ENCODE measurements at regions not wholly inside any gene's neighbourhood (a gene's known extent, or its start where the extent isn't known, plus 50 kb on each side); places are given as distances from the start of the nearest gene placed in this dataset.
"Not testable (repeated sequence)": the region's sequence is repeated elsewhere in the genome, so short reads cannot be mapped to it uniquely, and the experiment has no call there.

DNA sequence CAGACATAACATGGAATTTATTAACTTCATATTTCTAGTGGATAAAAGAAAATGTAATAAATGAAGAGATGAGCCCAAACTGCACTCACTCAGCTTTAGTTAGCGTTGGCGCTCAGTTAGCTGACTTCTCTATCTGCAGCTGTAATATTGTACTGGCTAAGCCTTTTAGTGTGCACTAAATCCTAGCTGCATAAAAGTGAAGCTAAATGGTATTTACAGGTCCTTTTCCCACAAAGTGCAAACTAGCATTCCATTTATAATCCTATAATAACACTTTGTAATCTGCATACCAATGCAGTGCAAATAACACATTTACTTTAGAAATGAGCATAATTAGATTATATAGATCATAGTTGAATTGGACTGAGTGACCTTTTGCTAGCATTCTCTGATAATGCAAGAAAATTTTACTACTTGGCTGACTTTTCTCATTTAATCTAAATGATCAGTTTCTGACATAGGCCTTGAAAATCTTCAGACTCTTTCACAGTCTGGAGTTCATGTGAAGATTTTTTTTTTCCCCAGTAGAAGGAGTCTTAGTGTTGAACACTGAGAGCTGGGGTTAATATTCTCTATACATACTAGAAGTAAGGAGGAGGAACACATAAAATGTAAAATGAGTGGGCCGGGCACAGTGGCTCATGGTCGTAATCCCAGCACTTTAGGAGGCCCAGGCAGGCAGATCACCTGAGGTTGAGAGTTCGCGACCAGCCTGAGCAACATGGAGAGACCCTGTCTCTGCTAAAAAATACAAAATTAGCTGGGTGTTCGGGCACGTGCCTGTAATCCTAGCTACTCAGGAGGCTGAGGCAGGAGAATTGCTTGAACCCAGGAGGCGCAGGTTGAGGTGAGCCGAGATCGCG is 1426.4 kb downstream of the PCDH9 start:
- no peaks in the 10 kb centered on the region for H3K36me3 ChIP-seq
- no peak for DNase-seq (ENCODE audit: low spot score)
- no peaks in the 10 kb centered on the region for H3K9me3 ChIP-seq
- H3K27ac ChIP-seq, result no peak overlapping the region
- H3K4me1 ChIP-seq, result no peaks in the 10 kb centered on the region
- no peaks in the 10 kb centered on the region for H3K27me3 ChIP-seq
- H3K4me3 ChIP-seq, result no peak overlapping the region
- TF ChIP-seq, protein P1, sequence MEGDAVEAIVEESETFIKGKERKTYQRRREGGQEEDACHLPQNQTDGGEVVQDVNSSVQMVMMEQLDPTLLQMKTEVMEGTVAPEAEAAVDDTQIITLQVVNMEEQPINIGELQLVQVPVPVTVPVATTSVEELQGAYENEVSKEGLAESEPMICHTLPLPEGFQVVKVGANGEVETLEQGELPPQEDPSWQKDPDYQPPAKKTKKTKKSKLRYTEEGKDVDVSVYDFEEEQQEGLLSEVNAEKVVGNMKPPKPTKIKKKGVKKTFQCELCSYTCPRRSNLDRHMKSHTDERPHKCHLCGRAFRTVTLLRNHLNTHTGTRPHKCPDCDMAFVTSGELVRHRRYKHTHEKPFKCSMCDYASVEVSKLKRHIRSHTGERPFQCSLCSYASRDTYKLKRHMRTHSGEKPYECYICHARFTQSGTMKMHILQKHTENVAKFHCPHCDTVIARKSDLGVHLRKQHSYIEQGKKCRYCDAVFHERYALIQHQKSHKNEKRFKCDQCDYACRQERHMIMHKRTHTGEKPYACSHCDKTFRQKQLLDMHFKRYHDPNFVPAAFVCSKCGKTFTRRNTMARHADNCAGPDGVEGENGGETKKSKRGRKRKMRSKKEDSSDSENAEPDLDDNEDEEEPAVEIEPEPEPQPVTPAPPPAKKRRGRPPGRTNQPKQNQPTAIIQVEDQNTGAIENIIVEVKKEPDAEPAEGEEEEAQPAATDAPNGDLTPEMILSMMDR (IDR thresholded peaks at IDR 0.05), result no peak

- no peak for DNase-seq (ENCODE audit: low spot score)
- Histone ChIP-seq H3K36me3 (no peaks in the 10 kb centered on the region), H3K27me3 (no peaks in the 10 kb centered on the region), H3K4me1 (no peaks in the 10 kb centered on the region), H3K27ac (no peak overlapping the region), H3K4me3 (no peak overlapping the region), H3K9me3 (no peaks in the 10 kb centered on the region)
- TF ChIP-seq, protein P1 (IDR thresholded peaks at IDR 0.05), result no peak
Measured at GRCh38 chr13:65789815-65790214, 1440.3 kb downstream of the PCDH9 start.

DNA sequence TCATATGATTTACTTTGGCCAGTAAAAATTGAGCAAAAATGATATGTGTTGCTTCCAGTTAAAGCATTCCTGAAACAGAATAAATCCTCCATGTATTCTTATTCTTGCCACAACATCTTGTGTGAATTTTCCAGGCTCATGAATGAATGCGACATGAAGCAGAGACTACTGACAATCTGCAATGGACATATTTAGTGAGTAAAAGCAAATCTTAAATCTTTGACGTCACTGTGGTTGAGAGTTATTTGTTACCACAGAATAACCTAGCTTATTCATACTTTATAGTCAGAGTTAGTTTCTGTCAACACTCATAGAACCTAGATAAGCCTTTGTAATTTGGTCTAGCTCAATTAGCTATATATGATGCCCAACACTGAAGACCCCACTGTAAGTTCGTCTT is 1443.1 kb downstream of the PCDH9 start:
- no peak overlapping the region for H3K27ac ChIP-seq
- TF ChIP-seq, protein P1 (IDR thresholded peaks at IDR 0.05), result no peak

GRCh38 chr13:65784088-65784816 is 1445.9 kb downstream of the PCDH9 start:
- no peaks in the 10 kb centered on the region for H3K4me1 ChIP-seq
- TF ChIP-seq, protein P1 (IDR thresholded peaks at IDR 0.05), result no peak
- H3K27me3 ChIP-seq, result no peaks in the 10 kb centered on the region
- DNase-seq (ENCODE audit: low spot score), result no peak
- H3K9me3 ChIP-seq, result no peaks in the 10 kb centered on the region
- H3K27ac ChIP-seq, result no peak overlapping the region
- no peak overlapping the region for H3K4me3 ChIP-seq
- H3K36me3 ChIP-seq, result no peaks in the 10 kb centered on the region

More for the DNA sequence above, 1443.1 kb downstream of the PCDH9 start:
- Histone ChIP-seq H3K4me1 (no peaks in the 10 kb centered on the region), H3K36me3 (no peaks in the 10 kb centered on the region), H3K27me3 (no peaks in the 10 kb centered on the region), H3K9me3 (no peaks in the 10 kb centered on the region), H3K4me3 (no peak overlapping the region)
- no peak for DNase-seq (ENCODE audit: low spot score)

- Histone ChIP-seq H3K27me3 (no peaks in the 10 kb centered on the region), H3K4me3 (no peak overlapping the region), H3K36me3 (no peaks in the 10 kb centered on the region), H3K27ac (no peak overlapping the region), H3K4me1 (no peaks in the 10 kb centered on the region), H3K9me3 (no peaks in the 10 kb centered on the region)
- no peak for DNase-seq (ENCODE audit: low spot score)
- TF ChIP-seq, protein P1 (IDR thresholded peaks at IDR 0.05), result no peak
Measured at GRCh38 chr13:65783383-65783782, 1446.8 kb downstream of the PCDH9 start.

DNA sequence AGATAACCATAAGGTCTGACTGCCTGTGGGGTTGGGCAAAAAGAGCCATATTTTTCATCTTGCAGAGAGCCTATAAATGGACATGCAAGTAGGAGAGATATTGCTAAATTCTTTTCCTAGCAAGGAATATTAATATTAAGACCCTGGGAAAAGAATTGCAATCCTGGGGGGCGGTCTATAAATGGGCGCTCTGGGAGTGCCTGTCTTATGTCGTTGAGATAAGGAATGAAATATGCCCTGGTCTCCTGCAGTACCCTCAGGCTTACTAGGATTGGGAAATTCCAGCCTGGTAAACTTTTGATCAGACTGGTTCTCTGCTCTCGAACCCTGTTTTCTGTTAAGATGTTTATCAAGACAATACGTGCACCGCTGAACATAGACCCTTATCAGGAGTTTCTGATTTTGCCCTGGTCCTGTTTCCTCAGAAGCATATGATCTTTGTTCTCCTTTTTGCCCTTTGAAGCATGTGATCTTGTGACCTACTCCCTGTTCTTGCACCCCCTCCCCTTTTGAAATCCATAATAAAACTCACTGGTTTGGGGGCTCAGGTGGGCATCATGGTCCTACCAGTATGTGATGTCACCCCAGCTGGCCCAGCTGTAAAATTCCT is 1458.3 kb downstream of the PCDH9 start:
- not testable (repeated sequence) for DNase-seq (ENCODE audit: low spot score); H3K36me3 ChIP-seq; H3K27ac ChIP-seq; H3K27me3 ChIP-seq; H3K4me1 ChIP-seq; H3K4me3 ChIP-seq
- peaks cover 3 to 27% of the 10 kb centered on the region in 2 donors for H3K9me3 ChIP-seq
